SH-SY5Y (cell line): ENCODE measurements at regions not wholly inside any gene's neighbourhood (a gene's known extent, or its start where the extent isn't known, plus 50 kb on each side); places are given as distances from the start of the nearest gene placed in this dataset.
A peak's percentile ranks its signal among the peaks of the same experiment; 100 is the strongest.

Experiments used
- GATA2 ChIP-seq: IDR thresholded peaks from 2 replicates; pipeline ENCODE4 v1.6.1; 2011; ENCODE audit warnings: mild to moderate bottlenecking, low read depth, low read length
- GATA3 ChIP-seq: IDR thresholded peaks from 2 replicates; pipeline ENCODE4 v1.6.1; 2011; ENCODE audit warnings: low read depth, mild to moderate bottlenecking, low read length, moderate library complexity

DNA sequence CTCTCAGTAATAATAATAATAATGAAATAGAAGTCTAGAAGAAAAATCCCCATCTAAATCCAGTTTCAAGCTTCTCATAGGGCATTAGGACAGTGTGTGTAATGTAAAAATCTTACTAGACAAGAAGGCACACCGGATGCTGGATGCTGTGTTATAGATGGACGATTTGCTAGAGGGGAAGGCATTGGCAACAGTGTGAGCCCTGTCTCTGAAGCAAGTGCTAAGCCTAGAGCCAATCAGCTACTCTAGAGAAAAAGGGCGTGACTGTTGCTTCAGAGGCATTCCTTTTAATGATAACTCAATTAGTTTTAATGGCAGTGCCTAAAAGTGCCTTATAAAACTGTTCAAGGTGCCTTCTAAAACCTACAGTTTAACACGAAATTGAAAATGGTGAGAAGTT lies 344.9 kb downstream of the TDRD15 start:
- TF ChIP-seq GATA2 (no peak), GATA3 (no peak)

DNA sequence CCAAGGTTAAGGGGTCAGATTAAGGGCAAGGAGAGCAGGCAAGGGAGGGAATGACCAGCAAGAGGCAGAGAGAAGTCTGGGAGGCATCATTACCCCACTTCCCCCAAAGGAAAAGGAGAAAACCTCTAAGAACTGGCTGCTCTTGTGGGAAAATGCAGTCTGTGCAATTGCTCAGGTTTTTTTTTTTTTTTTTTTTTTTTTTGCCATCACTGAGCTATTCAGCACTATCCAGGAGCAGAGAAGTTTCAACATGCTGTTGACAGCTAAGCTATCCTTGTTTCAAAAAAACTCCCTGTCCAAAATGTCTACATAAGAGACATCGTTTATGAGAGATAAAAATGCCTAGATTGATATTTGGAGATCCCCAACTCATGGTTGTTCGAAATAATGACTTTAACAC lies 345.4 kb downstream of the TDRD15 start:
- TF ChIP-seq GATA2 = no peak

DNA sequence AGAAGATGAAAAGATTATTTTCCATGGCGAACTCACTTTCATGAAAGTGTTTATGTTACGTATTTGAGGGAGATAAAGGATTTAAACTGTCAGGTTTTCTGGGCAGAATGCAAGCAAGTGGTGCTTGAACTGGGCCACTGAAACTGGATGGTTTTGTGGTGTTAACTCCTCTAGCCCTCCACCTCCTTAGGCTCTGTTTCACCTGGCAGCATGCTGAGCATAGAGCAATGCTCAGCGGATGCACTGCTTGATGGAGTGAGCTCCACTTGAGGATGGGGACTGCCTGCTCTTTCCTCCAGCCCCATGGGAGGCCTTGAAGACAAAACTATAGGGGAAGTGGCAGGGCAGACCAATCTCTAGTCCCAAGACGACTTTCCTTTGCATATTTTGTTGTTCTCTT lies 345.8 kb downstream of the TDRD15 start:
- TF ChIP-seq GATA2 = no peak
- no peak for TF ChIP-seq GATA3

GRCh38 chr2:21480162-21480561 lies 356.4 kb downstream of the TDRD15 start:
- TF ChIP-seq GATA3 (no peak), GATA2 (no peak)

DNA sequence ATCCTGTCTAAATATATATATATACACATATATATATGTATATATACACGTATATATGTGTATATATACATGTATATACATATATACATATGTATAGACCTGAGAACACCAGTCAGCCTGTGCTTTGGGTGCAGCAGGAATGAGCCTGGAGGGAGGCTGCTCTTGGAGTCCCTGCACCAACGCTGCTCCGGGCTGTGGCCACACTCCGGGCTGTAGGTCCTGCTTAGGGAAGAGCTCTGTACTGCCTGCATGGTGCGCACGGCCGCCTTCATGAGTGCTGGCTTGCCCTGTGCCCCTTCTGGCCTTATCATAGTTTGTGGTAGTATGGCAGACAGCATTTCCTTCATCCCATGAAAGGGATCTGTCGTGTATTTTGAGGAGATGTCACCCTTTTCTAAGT lies 360.9 kb downstream of the TDRD15 start:
- TF ChIP-seq GATA3 (no peak), GATA2 (no peak)

DNA sequence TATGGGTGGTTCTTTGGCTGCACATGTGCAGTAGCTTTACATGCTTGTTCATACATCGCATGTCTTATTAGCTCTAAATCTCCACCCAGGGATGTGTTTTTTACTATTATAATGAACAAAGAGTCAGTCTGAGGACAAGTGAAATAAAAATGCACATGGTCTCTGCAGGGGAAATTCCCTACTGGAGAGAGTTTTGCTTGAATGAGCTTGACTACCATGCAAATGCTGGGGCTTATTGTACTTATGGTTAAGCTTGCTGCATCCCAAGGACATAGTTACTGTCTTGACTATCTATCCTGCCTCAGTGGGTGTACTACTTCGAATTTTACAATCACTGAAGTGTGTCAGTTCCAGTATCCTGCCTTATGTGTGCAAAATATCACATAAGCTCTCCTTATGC lies 362.7 kb downstream of the TDRD15 start:
- TF ChIP-seq GATA3 (no peak), GATA2 (no peak)

GRCh38 chr2:21489080-21489479 lies 365.3 kb downstream of the TDRD15 start:
- TF ChIP-seq GATA3 = no peak
- TF ChIP-seq GATA2 = no peak

DNA sequence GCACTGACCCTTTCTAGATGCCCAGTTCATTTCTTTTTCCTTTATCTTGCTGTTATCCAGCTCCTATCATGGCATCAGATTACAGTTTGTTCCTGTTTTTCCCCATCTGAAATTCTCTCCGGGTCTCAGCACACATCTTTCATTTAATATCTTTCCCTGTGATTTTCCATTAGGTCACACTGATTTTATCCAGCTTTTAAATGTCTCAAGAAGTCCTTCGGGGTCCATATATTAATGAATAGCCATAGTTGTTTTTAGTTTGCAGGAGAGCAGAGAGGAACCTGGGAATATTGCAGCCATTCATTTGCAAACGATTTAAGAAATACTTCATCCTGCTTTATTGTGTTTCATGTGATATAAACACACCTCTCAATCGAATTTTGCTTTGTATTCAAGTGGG lies 374.2 kb downstream of the TDRD15 start:
- TF ChIP-seq GATA2 (no peak), GATA3 (no peak)

- no peak for TF ChIP-seq GATA3
- TF ChIP-seq GATA2 = no peak
These were observed 376.7 kb downstream of the TDRD15 start for GRCh38 chr2:21500401-21500945.

DNA sequence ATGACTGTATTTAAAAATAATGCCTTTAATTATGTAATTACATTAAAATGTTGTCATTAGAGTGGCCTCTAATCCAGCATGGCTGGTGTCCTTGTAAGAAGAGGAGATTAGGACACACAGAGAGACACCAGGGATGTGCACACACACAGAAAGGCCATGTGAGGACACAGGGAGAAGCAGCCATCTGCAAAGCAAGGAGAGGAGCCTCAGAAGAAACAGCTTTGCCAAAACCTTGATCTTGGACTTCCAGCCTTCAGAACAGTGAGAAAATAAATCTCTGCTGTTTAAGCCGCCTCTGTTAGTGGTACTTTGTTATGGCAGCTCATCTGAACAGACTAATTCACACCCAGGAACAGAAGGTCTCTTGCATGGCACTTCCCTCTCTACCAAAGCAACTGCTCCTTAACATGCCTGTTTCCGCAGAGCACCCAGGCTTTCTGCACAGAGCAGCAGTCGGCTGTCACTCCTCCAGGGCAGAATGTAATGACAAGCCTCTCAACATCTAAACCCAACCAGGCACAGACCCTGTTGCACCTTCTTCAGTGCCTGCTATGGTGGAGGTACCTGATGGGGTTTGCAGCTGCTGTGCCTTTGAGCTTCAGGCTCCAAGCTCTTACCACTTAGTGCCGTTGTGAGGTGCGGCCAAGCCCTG lies 377.7 kb downstream of the TDRD15 start:
- no peak for TF ChIP-seq GATA2
- no peak for TF ChIP-seq GATA3

GRCh38 chr2:21515903-21516302 lies 392.1 kb downstream of the TDRD15 start:
- no peak for TF ChIP-seq GATA2

- TF ChIP-seq GATA3 = no peak
- no peak for TF ChIP-seq GATA2
These were observed 395.6 kb downstream of the TDRD15 start for GRCh38 chr2:21519412-21519811.

GRCh38 chr2:21519821-21520220 lies 396.1 kb downstream of the TDRD15 start:
- TF ChIP-seq GATA2 = no peak
- no peak for TF ChIP-seq GATA3

GRCh38 chr2:21535826-21536225 lies 412.1 kb downstream of the TDRD15 start:
- no peak for TF ChIP-seq GATA3
- no peak for TF ChIP-seq GATA2

GRCh38 chr2:21539685-21540084 lies 415.9 kb downstream of the TDRD15 start:
- TF ChIP-seq GATA3 = no peak
- TF ChIP-seq GATA2 = no peak

DNA sequence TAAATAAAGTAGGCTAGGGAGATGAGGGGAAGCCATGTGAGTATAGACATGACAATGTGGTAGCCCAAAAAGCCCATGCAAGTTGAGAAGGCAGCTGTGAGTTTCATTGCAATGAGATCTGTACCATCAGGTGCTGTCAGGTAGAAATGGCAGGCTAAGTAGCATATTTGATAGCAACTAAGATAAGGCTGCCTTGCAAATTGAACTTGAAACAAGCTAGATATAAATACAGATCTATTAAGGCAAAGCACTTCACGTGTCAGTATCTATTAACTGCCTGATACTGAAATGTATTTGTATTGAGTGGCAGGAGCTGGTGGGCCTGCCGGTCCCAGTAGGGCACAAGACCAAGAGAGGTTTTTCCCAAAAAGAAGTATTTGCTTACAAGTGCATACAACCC lies 419.9 kb downstream of the TDRD15 start:
- no peak for TF ChIP-seq GATA3
- TF ChIP-seq GATA2 = peak; percentile 21; the same call in 1 of the 2 replicates
